SJSA1 (cell line): ENCODE measurements at regions not wholly inside any gene's neighbourhood (a gene's known extent, or its start where the extent isn't known, plus 50 kb on each side); places are given as distances from the start of the nearest gene placed in this dataset.
"Not testable (repeated sequence)": the region's sequence is repeated elsewhere in the genome, so short reads cannot be mapped to it uniquely, and the experiment has no call there.

Source experiments
- DNase-seq, 2 experiments: peaks; one replicate each; pipeline ENCODE4 v3.0.0-alpha.2; 2015 to 2020; ENCODE audit warnings: low spot score in 2 of 2, low read depth in 1 of 2
- H3K27ac ChIP-seq: fragments of 250-450 bp; sonication (Bioruptor Pico); 2 replicates; pipeline ENCODE4 v1.5.1; 2020; ENCODE audit warnings: mild to moderate bottlenecking, moderate library complexity
- H3K27me3 ChIP-seq: fragments of 250-450 bp; sonication (Bioruptor Pico); replicated peaks from 2 replicates; pipeline ENCODE4 v1.5.1; 2020; ENCODE audit warnings: mild to moderate bottlenecking, moderate library complexity
- H3K36me3 ChIP-seq: fragments of 250-450 bp; sonication (Bioruptor Pico); 2 replicates; pipeline ENCODE4 v1.5.1; 2020; ENCODE audit warnings: mild to moderate bottlenecking
- H3K4me1 ChIP-seq: fragments of 250-450 bp; sonication (Bioruptor Pico); replicated peaks from 2 replicates; pipeline ENCODE4 v1.6.1; 2021; ENCODE audit warnings: mild to moderate bottlenecking
- H3K4me3 ChIP-seq: fragments of 250-450 bp; sonication (Bioruptor Pico); 2 replicates; pipeline ENCODE4 v1.5.1; 2020; ENCODE audit warnings: mild to moderate bottlenecking
- H3K9me3 ChIP-seq: fragments of 250-450 bp; sonication (Bioruptor Pico); replicated peaks from 2 replicates; pipeline ENCODE4 v1.5.1; 2020; ENCODE audit warnings: mild to moderate bottlenecking

DNA sequence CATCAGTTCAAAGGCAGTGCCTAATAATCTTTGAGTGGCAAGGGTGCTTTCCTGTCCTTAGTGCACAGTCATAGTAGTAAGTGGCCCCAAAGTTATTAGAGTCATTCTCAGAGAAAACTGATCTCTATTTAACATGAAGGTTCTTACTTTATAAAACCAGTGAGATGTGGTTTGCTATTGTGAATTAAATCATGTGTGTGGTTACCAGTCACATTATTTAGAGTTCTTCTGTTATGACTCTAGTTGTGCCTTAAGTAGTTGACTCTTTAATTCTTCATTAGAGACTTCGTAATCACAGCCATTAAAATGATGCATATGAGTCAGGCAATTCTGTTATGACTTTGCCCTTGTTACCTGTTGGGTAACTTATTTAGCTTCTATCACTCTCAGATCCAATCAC, 1392.9 kb upstream of the ACVR2A start:
- Histone ChIP-seq H3K27me3 (no peaks in the 10 kb centered on the region), H3K4me3 (no peak overlapping the region), H3K9me3 (no peaks in the 10 kb centered on the region), H3K4me1 (no peaks in the 10 kb centered on the region), H3K27ac (no peak overlapping the region), H3K36me3 (no peaks in the 10 kb centered on the region)
- DNase-seq: no peak

DNA sequence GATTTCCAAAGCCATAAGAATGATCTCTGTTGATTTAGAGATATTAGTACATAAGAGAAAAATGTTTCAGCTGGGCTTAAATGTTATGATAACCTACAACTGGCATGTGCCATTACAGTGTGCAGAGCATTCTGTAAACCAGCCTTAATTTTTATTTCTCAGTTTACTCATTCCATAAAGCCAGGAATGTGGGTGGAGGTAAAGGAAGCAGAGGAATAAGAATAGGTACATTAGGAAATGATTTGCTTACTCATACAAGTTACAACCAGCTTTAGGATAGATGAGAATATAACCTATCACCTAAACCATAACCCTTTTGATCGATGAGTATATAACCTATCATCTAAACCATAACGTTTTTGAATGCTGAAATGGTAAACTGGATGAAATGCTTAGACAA, 1394.7 kb upstream of the ACVR2A start:
- Histone ChIP-seq H3K27ac (no peak overlapping the region), H3K27me3 (no peaks in the 10 kb centered on the region), H3K9me3 (no peaks in the 10 kb centered on the region), H3K4me1 (no peaks in the 10 kb centered on the region), H3K36me3 (no peaks in the 10 kb centered on the region), H3K4me3 (no peak overlapping the region)
- no peak for DNase-seq

DNA sequence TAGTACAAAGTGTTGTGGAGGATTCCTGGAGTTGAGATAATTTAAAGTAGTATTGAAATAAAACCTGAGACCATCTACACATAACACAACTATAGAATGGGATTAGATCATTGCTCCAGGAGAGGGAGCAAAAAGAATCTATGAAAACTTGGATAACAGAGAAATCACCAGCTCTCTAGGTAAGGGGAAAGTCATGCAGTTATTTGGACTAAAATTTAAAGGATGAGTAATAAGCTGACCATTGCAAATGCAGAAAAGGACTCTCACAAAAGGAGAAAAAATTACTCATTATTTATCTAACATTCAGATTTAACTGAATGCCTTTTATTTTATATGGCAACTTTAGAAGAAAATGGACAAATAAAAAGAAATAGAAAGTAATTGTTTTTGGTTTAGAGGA, 1399.8 kb upstream of the ACVR2A start:
- no peak overlapping the region for H3K4me3 ChIP-seq
- no peak for DNase-seq
- H3K4me1 ChIP-seq: no peaks in the 10 kb centered on the region
- H3K36me3 ChIP-seq: no peaks in the 10 kb centered on the region
- H3K27me3 ChIP-seq: no peaks in the 10 kb centered on the region
- H3K9me3 ChIP-seq: no peaks in the 10 kb centered on the region
- H3K27ac ChIP-seq: no peak overlapping the region

DNA sequence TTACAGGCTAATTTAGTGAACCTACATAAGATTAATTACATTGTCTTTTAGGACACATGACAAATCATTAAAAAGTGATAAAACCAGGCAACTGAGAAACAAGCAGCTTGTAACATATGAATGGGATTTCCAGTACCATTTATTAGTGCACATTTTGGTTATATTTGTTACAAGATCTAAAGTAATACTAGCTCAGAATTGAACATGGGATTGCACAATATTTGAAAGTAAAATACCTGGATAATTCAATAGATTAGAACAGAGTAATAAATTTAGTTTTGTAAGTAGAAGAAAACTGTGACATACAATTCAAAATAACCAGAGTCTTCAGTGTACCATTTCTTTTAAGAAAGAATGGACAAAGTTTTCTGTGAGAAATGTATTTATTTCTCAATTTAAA, 1400.7 kb upstream of the ACVR2A start:
- Histone ChIP-seq H3K27me3 (no peaks in the 10 kb centered on the region), H3K9me3 (no peaks in the 10 kb centered on the region), H3K27ac (no peak overlapping the region), H3K4me1 (no peaks in the 10 kb centered on the region), H3K4me3 (no peak overlapping the region), H3K36me3 (no peaks in the 10 kb centered on the region)
- DNase-seq: no peak

DNA sequence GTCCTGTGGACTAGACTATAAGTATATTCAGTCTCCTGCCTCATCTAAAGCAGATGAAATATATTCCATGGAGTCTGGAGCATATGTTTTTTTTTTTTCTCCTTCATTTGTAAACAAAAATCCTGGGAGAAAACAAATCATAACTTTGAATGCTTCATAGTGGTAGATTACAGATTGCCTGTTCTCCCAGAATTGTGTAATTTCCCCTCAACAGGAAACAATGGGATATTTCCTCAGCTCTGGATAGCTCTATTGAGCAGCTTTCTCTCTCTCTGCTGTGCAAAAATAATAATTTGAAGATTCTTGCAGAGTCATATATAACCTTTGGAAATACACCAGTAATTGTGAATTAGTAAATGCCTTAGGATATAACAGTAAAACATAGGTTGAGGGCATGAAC, 1406.6 kb upstream of the ACVR2A start:
- DNase-seq: no peak
- Histone ChIP-seq H3K27ac (no peak overlapping the region), H3K4me1 (no peaks in the 10 kb centered on the region), H3K9me3 (no peaks in the 10 kb centered on the region), H3K4me3 (no peak overlapping the region), H3K27me3 (no peaks in the 10 kb centered on the region), H3K36me3 (no peaks in the 10 kb centered on the region)

DNA sequence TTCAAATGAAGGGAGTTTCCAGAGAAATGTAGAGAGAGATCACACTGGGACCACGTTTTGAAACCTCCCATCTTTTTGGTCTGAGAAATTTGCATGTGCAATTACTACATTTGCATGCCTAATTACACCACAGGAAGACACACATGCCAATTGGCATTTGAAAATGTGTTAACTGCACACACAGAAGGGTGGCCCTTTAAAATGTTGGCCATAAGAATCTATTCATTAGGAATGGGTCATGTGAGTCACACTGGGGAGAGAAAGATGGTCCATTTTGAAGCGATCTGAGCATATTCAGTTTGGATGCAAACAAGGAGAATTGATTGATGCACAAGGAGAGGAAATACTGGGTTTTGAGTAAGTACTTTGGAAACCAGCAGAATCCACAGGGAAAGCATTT, 1407.1 kb upstream of the ACVR2A start:
- DNase-seq: no peak
- no peaks in the 10 kb centered on the region for H3K36me3 ChIP-seq
- no peak overlapping the region for H3K27ac ChIP-seq
- no peaks in the 10 kb centered on the region for H3K27me3 ChIP-seq
- no peaks in the 10 kb centered on the region for H3K4me1 ChIP-seq
- no peaks in the 10 kb centered on the region for H3K9me3 ChIP-seq
- no peak overlapping the region for H3K4me3 ChIP-seq

DNA sequence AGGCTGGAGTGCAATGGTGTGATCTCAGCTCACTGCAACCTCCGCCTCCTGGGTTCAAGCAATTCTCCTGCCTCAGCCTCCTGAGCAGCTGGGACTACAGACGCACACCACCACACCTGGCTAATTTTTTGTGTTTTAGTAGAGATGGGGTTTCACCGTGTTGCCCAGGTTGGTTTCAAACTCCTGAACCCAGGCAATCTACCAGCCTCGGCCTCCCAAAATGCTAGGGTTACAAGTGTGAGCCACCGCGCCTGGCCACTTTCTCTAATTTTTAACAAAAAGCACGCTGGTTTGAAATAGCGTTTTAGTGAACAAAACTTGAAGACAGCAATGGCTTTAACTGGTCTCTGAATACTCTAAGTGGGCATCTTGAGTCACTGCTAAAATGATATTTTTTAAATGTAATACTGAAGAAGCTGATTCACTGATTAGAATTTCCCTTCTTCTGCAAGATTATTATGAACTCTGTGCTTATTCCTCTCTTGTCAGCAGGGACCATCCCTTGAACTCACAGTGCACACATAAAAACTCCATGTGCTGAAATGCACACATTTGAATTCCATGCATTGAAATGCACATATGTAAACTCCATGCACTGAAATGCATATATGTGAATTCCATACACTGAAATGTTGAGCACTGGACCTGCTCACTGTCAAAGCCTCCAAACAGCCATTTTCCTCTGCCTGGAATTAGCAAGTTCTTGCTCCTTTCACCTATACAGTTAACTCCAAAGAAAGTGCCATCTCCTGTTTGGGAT, 1411.5 kb upstream of the ACVR2A start:
- no peak for DNase-seq
- H3K9me3 ChIP-seq: no peaks in the 10 kb centered on the region
- H3K36me3 ChIP-seq: no peaks in the 10 kb centered on the region
- H3K4me3 ChIP-seq: no peak overlapping the region
- H3K4me1 ChIP-seq: no peaks in the 10 kb centered on the region
- no peak overlapping the region for H3K27ac ChIP-seq
- H3K27me3 ChIP-seq: no peaks in the 10 kb centered on the region

DNA sequence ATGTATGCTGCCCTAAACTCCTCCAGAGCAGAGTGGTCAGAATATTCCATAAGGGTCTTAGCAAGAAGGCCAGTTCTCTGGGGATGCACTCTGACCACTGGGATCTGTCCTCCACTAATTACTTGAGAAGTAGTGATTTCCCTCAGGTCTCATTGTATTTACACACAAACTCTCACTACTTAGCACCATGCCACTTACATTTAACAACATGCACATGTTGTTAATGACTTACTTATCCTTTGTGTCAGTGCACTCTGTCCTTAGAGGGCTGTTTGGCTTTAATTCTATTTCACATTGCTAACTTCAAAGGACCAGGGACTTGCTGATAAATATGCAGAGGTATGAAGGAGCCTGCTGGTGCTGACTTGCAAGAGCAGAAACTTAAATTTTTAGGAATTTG, 1415.5 kb upstream of the ACVR2A start:
- H3K27ac ChIP-seq: no peak overlapping the region
- no peaks in the 10 kb centered on the region for H3K4me1 ChIP-seq
- no peaks in the 10 kb centered on the region for H3K27me3 ChIP-seq
- H3K36me3 ChIP-seq: no peaks in the 10 kb centered on the region
- no peak overlapping the region for H3K4me3 ChIP-seq
- H3K9me3 ChIP-seq: no peaks in the 10 kb centered on the region
- no peak for DNase-seq

DNA sequence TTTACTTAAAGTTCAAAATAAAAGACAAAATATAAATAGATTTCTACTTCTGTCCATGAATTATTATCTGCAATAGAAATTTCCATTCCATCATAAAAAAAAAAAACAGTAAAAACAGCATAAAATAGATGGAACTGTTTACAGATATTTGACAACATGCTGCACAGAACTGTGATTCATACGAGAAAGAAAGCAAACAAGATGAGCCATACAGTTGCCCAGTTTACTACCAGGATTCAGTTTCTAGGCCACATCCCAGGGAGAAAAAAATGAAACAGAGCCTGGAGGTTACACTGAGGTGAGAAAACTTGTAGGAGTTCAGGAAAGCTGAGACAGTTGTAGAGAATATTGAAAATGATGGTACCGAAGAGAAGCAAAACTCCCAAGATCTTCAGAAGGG, 1426.9 kb upstream of the ACVR2A start:
- Histone ChIP-seq H3K27me3 (no peaks in the 10 kb centered on the region), H3K4me1 (no peaks in the 10 kb centered on the region), H3K9me3 (no peaks in the 10 kb centered on the region), H3K27ac (no peak overlapping the region), H3K36me3 (no peaks in the 10 kb centered on the region), H3K4me3 (no peak overlapping the region)
- DNase-seq: no peak

DNA sequence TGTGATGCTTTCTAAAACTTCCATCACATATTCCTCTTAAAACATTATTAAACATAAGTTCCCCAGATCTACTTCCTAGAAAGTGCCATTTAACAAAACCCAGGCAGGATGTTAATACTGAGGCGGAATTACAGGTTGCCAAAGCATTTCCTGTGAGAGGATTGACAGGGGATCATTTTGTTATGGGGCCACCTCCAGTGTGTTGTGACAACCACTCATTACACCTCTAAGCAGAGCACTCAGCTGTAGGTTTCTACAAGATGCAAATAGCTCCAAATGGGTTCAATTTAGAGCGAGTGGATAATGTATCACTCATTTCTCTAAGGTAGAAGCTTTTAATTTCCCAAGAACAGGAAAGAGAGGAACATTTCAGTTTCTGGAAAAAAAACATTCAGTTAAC, 1429.5 kb upstream of the ACVR2A start:
- no peaks in the 10 kb centered on the region for H3K36me3 ChIP-seq
- H3K27ac ChIP-seq: no peak overlapping the region
- H3K4me1 ChIP-seq: no peaks in the 10 kb centered on the region
- no peak for DNase-seq
- H3K9me3 ChIP-seq: no peaks in the 10 kb centered on the region
- H3K27me3 ChIP-seq: no peaks in the 10 kb centered on the region
- no peak overlapping the region for H3K4me3 ChIP-seq

DNA sequence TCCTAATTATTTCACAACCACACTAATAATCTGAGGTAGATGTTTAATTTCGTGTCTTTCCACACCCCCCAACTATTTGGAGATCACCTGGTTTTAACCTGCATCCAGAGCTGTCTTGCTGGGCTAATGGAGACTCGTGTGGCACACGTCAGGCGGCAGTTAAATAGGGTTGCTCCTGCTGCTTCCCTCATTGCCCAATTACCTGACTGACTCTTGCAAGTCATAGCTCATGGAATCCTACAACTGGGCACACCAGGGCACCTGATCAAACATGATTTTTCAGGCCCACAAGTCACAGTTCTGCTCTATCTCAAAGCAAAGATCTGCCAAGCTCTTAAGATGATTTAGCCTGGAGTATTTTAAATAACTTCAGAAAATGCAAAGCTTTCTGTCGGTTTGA, 1430.4 kb upstream of the ACVR2A start:
- Histone ChIP-seq H3K36me3 (no peaks in the 10 kb centered on the region), H3K4me1 (no peaks in the 10 kb centered on the region)
- DNase-seq: no peak

DNA sequence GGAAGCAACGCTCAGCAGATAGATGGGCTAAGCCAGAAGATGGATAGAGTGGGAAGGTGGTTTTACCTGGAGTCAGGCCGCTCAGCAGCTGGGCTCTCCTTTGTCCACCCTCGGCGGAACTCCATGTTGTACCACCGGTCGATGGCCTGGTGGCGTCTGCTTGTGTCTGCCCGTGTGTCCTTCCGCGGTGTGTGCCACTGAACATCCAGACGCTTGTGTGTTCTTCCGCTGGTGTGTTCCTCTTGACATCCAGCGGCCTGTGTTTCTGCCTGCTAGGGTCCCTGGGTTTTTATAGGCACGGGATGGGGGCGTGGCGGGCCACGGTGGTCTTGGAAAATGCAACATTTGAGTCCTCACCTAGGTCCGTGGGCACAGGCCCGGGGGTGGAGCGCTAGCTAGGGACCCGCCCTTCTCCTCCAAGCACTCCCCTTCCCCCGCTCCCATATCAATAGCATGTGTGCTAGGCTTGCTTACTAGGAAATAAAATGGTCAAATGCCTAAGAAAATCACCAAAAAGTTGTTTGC, 1431.7 kb upstream of the ACVR2A start:
- DNase-seq: no peak
- Histone ChIP-seq H3K27me3 (no peaks in the 10 kb centered on the region), H3K4me3 (no peak overlapping the region), H3K9me3 (no peaks in the 10 kb centered on the region), H3K27ac (no peak overlapping the region), H3K4me1 (no peaks in the 10 kb centered on the region), H3K36me3 (no peaks in the 10 kb centered on the region)

More for the DNA sequence above, 1430.4 kb upstream of the ACVR2A start:
- H3K27ac ChIP-seq: no peak overlapping the region
- H3K27me3 ChIP-seq: no peaks in the 10 kb centered on the region
- no peak overlapping the region for H3K4me3 ChIP-seq
- no peaks in the 10 kb centered on the region for H3K9me3 ChIP-seq

DNA sequence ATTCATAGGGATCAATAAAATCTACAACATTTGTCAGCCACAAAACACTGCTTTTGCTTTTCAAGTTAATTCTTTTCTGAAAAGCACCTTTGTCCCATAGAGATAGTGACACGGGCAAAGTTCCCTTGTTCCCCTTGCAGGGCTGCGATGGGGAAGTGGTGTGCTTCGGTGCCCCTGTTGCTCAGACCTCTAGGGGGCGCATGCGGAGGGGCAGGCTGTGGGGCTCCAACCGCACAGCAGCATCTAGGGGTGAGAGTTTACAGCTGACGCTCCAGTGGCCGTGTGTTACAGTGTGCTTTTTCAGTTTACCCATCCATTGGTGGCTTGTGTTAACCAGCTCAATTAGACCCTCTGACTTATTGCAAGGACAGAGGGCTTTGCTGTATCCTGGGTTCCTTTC, 1432.2 kb upstream of the ACVR2A start:
- H3K27ac ChIP-seq: no peak overlapping the region
- H3K36me3 ChIP-seq: no peaks in the 10 kb centered on the region
- no peak for DNase-seq
- H3K4me1 ChIP-seq: no peaks in the 10 kb centered on the region
- no peaks in the 10 kb centered on the region for H3K27me3 ChIP-seq
- H3K9me3 ChIP-seq: no peaks in the 10 kb centered on the region
- H3K4me3 ChIP-seq: no peak overlapping the region

DNA sequence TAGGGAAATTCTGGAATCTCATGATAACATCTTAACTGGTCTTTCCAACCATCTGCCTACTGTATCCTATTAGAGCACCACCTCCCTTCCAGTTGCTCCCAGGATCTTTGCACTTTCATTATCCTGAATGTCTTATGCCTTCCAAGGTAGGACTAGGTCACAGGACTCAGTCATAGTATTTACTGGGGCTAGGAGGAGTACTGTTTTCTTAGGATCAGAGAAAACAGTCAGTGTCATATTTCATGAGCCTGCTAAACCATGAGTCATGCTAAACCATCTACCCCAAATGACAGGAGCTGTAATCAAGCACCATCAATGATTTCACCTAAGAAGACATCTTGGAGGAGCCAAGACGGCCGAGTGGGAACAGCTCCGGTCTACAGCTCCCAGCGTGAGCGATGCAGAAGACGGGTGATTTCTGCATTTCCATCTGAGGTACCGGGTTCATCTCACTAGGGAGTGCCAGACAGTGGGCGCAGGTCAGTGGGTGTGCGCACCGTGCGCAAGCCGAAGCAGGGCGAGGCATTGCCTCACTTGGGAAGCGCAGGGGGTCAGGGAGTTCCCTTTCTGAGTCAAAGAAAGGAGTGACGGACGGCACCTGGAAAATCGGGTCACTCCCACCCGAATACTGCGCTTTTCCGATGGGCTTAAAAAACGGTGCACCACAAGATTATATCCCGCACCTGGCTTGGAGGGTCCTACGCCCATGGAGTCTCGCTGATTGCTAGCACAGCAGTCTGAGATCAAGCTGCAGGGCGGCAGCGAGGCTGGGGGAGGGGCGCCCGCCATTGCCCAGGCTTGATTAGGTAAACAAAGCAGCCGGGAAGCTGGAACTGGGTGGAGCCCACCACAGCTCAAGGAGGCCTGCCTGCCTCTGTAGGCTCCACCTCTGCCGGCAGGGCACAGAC, 1439.2 kb upstream of the ACVR2A start:
- not testable (repeated sequence) for H3K9me3 ChIP-seq, H3K4me1 ChIP-seq, H3K4me3 ChIP-seq, H3K27me3 ChIP-seq, H3K27ac ChIP-seq, DNase-seq, H3K36me3 ChIP-seq
